GM19372 (cell line): ENCODE measurements at regions not wholly inside any gene's neighbourhood (a gene's known extent, or its start where the extent isn't known, plus 50 kb on each side); places are given as distances from the start of the nearest gene placed in this dataset.

Experiments used
- ATAC-seq: cut with Tn5 transposase; IDR thresholded peaks from one replicate; pipeline ENCODE4 v1.9.1; 2021; ENCODE audit warnings: mild to moderate bottlenecking, low read depth, moderate library complexity; ENCODE audit not compliant: unreplicated experiment

GRCh38 chr18:68041327-68041726, 524.8 kb upstream of the DSEL start:
- no peak for ATAC-seq

DNA sequence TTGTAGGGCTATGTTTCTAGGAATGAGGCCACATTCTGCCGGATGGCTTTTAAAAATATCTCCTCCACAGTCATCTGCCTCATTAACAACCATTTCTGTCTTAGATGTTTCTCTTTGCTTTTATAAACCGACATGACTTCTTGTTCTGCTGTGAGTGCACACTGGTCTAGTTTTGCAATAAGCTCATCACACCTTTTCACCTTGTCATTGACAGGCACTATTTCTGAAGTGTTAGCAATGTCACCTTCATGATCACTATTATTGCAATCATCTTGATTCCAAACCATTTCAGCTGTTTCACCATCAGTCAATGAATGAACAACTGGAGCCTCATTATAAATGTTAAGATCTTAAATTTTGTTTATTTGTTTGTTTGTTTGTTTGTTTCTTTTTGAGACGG, 523.7 kb upstream of the DSEL start:
- no peak for ATAC-seq

DNA sequence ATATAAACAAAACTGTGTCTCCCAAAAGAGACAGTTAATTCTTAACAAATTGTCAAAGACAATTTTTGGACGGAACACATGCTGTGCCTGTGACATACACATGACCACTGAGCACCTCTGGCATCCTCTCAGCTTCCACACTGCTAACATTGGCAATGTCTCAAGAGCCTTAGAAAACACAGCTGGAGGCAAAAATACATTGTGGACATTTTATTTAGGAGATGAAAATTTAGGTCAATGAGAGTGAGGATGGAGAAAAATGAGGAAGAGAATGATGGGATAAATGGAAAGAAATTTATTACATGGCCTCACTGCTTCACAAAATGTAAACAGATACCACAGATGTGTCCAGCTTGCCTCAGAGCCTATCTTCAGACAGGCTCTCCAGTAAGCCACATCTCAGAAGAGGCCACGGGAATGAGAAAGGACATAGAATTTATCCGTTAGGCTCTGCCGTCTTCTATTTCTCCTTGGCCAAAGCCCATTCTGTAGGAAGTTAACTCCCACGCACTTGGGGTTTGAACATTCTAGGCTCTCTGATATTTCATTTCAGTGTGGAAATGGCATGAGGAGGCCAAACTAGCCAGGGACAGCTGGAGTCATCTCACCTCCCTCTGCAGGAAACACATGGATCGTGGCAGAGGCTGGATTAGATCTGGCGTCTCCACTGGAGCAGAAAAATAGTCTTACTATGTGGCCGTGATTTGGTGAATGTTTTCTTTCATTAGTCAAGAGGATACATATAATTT, 519.4 kb upstream of the DSEL start:
- ATAC-seq: no peak

GRCh38 chr18:68034296-68034695, 517.8 kb upstream of the DSEL start:
- ATAC-seq: no peak

DNA sequence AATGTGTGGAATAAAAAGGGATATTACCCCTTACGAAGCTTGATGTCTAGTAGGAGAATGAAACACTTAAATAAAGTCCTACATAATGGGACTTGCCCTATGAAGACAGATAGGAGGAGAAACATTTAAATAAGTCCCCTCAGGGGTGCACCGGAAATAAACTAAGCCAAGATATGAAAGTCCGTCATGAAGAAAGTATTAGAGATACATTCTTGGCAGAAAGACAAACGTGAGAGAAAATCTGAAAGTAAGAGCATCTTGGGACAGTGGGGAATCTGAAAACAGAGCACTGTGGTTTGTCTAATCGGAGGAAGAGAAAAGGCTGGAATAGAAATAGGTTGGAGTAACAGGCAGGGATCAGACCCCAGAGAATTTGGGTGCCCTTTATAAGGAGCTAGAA, 516.9 kb upstream of the DSEL start:
- ATAC-seq: no peak

GRCh38 chr18:68024716-68025115, 508.2 kb upstream of the DSEL start:
- no peak for ATAC-seq

DNA sequence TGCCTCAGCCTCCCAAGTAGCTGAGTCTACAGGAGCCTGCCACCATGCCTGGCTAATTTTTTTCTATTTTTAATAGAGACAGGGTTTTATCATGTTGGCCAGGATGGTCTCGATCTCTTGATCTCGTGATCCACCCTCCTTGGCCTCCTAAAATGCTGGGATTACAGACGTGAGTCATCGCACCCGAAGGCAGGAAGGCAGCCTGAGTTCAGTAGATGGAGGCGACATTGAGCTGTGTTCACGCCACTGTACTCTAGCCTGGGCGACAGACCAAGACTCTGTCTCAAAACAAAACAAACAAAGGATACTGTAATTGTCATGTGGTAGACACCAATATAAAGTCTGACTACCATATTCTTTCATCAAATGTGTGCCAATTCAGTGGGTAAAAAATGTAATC, 500.9 kb upstream of the DSEL start:
- ATAC-seq: no peak

DNA sequence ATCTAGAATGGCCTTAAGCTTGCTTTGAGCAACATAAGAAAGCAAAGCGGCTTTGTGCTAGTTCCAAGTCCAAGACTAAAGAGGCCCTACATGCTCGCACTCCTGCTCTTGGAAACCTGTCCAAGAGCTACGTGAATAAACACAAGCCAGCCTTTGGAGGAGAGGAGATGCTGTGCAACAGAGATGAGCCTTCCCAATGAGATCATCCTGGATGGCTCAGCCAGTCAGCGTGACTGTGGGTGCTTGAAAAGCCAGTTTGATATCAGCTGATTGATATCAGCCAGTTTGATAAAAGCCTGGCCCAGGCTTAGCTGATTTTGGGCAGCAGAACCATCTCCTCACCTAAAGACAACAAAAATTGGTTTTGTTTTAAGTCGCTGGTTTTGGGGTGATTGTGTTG, 481.0 kb upstream of the DSEL start:
- ATAC-seq: no peak

- no peak for ATAC-seq
These were observed 479.2 kb upstream of the DSEL start for GRCh38 chr18:67995769-67996168.

DNA sequence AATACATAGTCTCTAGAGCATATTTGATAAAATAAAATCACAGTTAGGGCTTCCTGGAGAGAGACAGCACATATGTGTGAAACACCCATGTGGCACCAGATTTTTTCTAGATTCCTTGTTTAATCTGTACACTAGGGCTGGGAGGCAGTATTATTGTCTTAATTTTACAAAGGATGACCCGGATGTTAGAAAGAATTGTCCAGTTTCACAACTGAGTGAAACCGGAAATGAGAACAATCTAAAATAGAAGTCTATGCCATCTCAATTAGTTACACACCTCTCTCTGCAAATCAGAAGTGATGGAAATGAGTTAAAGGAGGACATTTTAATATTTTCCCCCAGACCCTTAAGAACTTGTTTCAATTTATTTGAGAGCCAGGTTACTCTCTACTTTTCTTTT, 463.7 kb upstream of the DSEL start:
- no peak for ATAC-seq

DNA sequence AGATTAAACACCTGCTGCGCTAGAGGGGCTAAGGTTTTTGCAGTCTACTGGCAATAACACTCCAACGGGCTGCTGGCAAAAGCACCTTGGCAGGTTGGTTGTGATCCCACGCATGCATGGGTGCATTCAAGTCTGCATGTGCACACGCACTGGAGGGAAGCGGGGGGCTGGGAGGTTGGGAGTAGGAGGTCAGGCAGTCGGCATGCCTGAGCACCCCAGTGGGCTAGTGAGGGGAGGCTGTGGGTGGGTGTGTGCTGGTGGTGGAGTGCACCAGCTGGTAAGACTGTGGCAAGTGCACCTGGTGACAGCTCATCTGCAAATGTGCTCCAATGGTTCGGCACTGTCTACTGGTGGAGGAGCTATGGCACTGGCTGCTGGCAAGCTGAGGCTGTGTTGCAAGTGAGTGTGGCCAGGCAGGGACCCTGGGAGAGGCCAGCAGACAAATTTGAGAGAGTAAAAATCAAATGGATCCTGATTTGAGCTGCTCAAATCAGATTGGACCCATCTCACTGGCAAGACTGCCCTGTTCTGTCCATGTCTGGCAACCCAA, 460.6 kb upstream of the DSEL start:
- ATAC-seq: no peak

DNA sequence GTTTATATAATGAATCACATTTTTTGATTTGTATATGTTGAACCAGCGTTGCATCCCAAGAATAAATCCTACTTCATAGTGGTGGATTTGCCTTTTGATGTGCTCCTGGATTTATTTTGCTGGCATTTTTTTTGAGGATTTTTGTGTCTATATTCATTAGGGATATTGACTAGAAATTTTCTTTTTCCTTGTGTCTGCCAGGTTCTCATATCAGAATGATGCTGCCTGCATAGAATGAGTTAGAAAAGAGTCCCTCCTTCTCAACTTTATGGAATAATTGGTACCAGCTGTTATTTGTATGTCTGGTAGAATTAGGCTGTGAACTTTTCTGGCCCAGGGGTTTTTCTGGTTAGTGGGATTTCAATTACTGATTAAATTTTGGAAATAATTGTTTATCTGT, 457.4 kb upstream of the DSEL start:
- ATAC-seq: no peak

GRCh38 chr18:67969458-67969857, 452.9 kb upstream of the DSEL start:
- no peak for ATAC-seq

- no peak for ATAC-seq
These were observed 449.7 kb upstream of the DSEL start for GRCh38 chr18:67966224-67966623.

DNA sequence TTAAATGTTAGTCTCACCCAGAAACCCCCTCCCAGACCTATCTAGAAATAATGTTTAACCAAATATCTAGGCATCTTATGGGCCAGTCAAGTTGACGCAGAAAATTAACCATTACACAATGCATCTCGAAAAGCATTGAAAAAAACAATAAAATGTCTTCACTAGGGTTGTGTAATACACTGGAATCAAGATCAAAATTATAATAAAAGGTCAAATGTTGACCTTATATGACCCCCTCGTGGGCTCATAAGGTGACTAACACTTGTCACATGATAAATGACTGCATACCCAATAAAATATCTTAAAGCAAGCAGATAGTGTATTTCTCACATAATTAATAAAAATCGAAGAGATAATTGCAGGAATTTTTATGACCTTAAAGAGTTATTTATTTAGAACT, 447.9 kb upstream of the DSEL start:
- ATAC-seq: no peak

DNA sequence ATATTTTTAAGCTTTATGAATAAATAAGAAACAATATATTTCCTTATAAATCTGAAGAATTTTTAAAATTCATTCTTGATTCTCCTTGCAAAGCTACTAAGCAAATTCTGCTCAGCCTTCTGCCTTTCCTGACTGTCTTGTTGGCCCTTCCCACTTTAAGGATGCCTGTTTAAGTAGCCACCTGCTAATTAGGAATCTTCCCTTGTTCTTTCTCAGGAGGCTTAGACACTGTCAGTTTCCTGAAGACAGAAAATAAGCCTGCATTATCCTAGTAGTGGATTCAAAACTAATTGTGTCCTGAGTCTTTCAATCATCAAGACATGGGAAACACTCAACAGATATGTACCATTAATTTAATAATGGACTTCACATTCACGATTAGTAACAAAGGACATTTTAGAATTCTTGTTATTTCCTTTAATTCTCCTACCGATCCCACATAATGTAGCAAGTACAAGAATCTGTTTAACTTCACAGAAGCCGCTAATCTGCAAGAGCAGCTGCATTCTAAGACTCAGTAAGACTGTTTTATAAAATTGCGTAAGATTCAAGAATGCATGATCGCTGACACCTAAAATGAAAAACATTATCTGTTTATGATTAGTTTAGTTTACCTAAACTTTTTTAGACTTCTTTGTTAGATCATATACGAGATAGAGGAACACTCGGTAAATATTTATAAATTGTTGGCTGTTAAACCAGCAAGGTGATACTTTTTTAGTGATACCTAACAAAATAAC, 445.4 kb upstream of the DSEL start:
- no peak for ATAC-seq

GRCh38 chr18:67957684-67958083, 441.2 kb upstream of the DSEL start:
- no peak for ATAC-seq

DNA sequence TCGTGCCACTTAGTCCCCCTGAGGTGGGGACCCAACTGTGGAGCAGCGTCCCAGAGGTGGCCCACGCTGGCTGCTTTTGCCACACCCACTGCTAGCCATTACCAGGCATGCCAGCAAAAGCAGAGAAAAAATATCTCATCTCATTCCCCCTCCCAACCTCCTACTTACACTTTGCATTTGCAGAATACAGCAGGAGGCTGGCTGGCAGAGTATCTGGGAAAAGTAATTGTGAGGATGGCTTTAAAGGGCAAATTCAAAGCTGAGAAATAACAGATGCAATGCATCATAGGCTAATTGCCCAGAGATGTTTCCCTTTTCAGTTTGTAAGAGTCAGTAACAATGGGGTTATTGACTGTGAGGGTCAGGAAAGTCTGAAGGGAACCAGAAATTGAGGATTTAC, 438.1 kb upstream of the DSEL start:
- no peak for ATAC-seq

GRCh38 chr18:67951137-67951536, 434.6 kb upstream of the DSEL start:
- no peak for ATAC-seq

DNA sequence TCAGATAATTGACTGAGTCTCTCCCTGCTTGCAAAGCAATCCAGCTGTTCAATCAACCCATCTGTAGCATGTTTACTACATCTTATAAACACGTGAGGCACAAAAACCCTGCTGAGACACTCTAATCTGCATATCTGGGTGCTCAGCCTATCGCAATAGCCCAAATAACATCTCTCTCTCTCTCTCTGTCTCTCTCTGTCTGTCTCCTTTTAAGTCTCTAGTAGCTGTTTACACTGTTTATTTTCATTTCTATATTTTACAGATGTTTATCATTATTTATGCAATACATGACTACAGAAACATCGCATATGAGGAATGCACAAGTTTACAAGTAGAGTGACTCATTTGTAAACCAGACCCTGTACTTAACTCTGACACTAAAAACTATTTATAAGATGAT, 422.1 kb upstream of the DSEL start:
- ATAC-seq: no peak

- no peak for ATAC-seq
These were observed 419.1 kb upstream of the DSEL start for GRCh38 chr18:67935638-67936037.

GRCh38 chr18:67933271-67933670, 416.8 kb upstream of the DSEL start:
- ATAC-seq: no peak
